Neural progenitor cell (in vitro differentiated cells): ENCODE measurements at regions not wholly inside any gene's neighbourhood (a gene's known extent, or its start where the extent isn't known, plus 50 kb on each side); places are given as distances from the start of the nearest gene placed in this dataset.

Experiments used
- DNase-seq: peaks from one replicate; pipeline ENCODE4 v3.0.0-alpha.2; 2016; ENCODE audit warnings: low spot score
- H2AFZ ChIP-seq: fragments of 200-600 bp; sonication (generic); replicated peaks from 2 replicates; pipeline ENCODE4 v1.6.1; 2016; ENCODE audit warnings: antibody characterized with exemption
- H3F3A ChIP-seq: fragments of 200-600 bp; sonication (generic); 2 replicates; pipeline ENCODE4 v1.6.1; 2016; ENCODE audit warnings: antibody characterized with exemption, low read depth
- H3K27ac ChIP-seq: fragments of 200-600 bp; sonication (generic); 2 replicates; pipeline ENCODE4 v1.5.1; 2016; ENCODE audit warnings: mild to moderate bottlenecking
- H3K27me3 ChIP-seq: fragments of 200-600 bp; sonication (generic); 2 replicates; pipeline ENCODE4 v1.6.1; 2016; ENCODE audit warnings: mild to moderate bottlenecking, moderate library complexity
- H3K36me3 ChIP-seq: fragments of 200-600 bp; sonication (generic); 2 replicates; pipeline ENCODE4 v1.5.1; 2016
- H3K4me1 ChIP-seq: fragments of 200-600 bp; sonication (generic); 2 replicates; pipeline ENCODE4 v1.6.1; 2016; ENCODE audit warnings: mixed run types
- H3K4me2 ChIP-seq: fragments of 200-600 bp; sonication (generic); 2 replicates; pipeline ENCODE4 v1.6.1; 2016
- H3K4me3 ChIP-seq: fragments of 200-600 bp; sonication (generic); 2 replicates; pipeline ENCODE4 v1.5.1; 2016
- H3K79me2 ChIP-seq: fragments of 200-600 bp; sonication (generic); 2 replicates; pipeline ENCODE4 v1.6.1; 2016; ENCODE audit warnings: low read depth
- H3K9ac ChIP-seq: fragments of 200-600 bp; sonication (generic); 2 replicates; pipeline ENCODE4 v1.6.1; 2016
- H3K9me3 ChIP-seq: fragments of 200-600 bp; sonication (generic); 2 replicates; pipeline ENCODE4 v1.5.1; 2016; ENCODE audit warnings: low read depth
- H4K20me1 ChIP-seq: fragments of 200-600 bp; sonication (generic); 2 replicates; pipeline ENCODE4 v1.6.1; 2016; ENCODE audit warnings: low read depth
- H3K27ac Mint-ChIP-seq: 3 replicates; pipeline ENCODE4 v1.8.0; 2021; ENCODE audit warnings: mixed read lengths
- H3K27me3 Mint-ChIP-seq: 2 replicates; pipeline ENCODE4 v1.8.0; 2022; ENCODE audit warnings: low read depth, mild to moderate bottlenecking, inconsistent platforms, moderate library complexity, mixed read lengths; ENCODE audit not compliant: insufficient read depth
- H3K36me3 Mint-ChIP-seq: 3 replicates; pipeline ENCODE4 v1.8.0; 2021; ENCODE audit warnings: mixed read lengths
- H3K4me1 Mint-ChIP-seq: 3 replicates; pipeline ENCODE4 v1.8.0; 2021; ENCODE audit warnings: mixed read lengths
- H3K4me3 Mint-ChIP-seq: 3 replicates; pipeline ENCODE4 v1.8.0; 2021; ENCODE audit warnings: mild to moderate bottlenecking, moderate library complexity, mixed read lengths
- H3K9me3 Mint-ChIP-seq: 3 replicates; pipeline ENCODE4 v1.8.0; 2020; ENCODE audit warnings: mixed read lengths
- CTCF ChIP-seq: fragments of 200-600 bp; sonication (generic); IDR thresholded peaks from 2 replicates; pipeline ENCODE4 v1.5.1; 2017; ENCODE audit warnings: antibody characterized with exemption, mild to moderate bottlenecking
- EZH2 ChIP-seq: fragments of 200-600 bp; sonication (generic); IDR thresholded peaks from 2 replicates; pipeline ENCODE4 v1.6.1; 2017; ENCODE audit warnings: antibody characterized with exemption, mild to moderate bottlenecking, moderate library complexity
- EZH2phosphoT487 ChIP-seq: fragments of 200-600 bp; sonication (generic); IDR thresholded peaks from 2 replicates; pipeline ENCODE4 v1.6.1; 2017; ENCODE audit warnings: antibody characterized with exemption

GRCh38 chr12:97300891-97301290 lies 161.7 kb upstream of the RMST start:
- no peaks in the 10 kb centered on the region for H4K20me1 ChIP-seq
- H3K4me2 ChIP-seq: no peak overlapping the region
- H3K36me3 Mint-ChIP-seq: peaks cover 7% of the 10 kb centered on the region
- H3K27ac ChIP-seq: no peak overlapping the region
- H3K4me1 ChIP-seq: peaks cover 47% of the 10 kb centered on the region
- no peak for DNase-seq
- peaks cover 45% of the 10 kb centered on the region for H3K4me1 Mint-ChIP-seq
- no peaks in the 10 kb centered on the region for H3K27me3 Mint-ChIP-seq
- H3K4me3 ChIP-seq: no peak overlapping the region
- no peak overlapping the region for H3K4me3 Mint-ChIP-seq
- H3K27me3 ChIP-seq: no peaks in the 10 kb centered on the region
- H3K27ac Mint-ChIP-seq: no peak overlapping the region
- H3K9ac ChIP-seq: no peak overlapping the region
- peaks cover 26% of the 10 kb centered on the region for H3K9me3 Mint-ChIP-seq
- no peak for TF ChIP-seq EZH2phosphoT487
- TF ChIP-seq EZH2: no peak
- TF ChIP-seq CTCF: no peak
- no peaks in the 10 kb centered on the region for H3K9me3 ChIP-seq
- H3K36me3 ChIP-seq: no peaks in the 10 kb centered on the region
- H2AFZ ChIP-seq: no peak overlapping the region
- no peaks in the 10 kb centered on the region for H3K79me2 ChIP-seq
- H3F3A ChIP-seq: peaks cover 8% of the 10 kb centered on the region

GRCh38 chr12:97301576-97301975 lies 161.0 kb upstream of the RMST start:
- H2AFZ ChIP-seq: no peak overlapping the region
- Mint-ChIP-seq H3K4me1 (peaks cover 51% of the 10 kb centered on the region), H3K27ac (peak overlapping the region; percentile 9), H3K27me3 (no peaks in the 10 kb centered on the region), H3K36me3 (peaks cover 7% of the 10 kb centered on the region), H3K4me3 (no peak overlapping the region), H3K9me3 (peaks cover 26% of the 10 kb centered on the region)
- no peak overlapping the region for H3K9ac ChIP-seq
- no peaks in the 10 kb centered on the region for H3K36me3 ChIP-seq
- H3K27me3 ChIP-seq: no peaks in the 10 kb centered on the region
- no peaks in the 10 kb centered on the region for H4K20me1 ChIP-seq
- H3K27ac ChIP-seq: no peak overlapping the region
- no peaks in the 10 kb centered on the region for H3K79me2 ChIP-seq
- H3K4me3 ChIP-seq: no peak overlapping the region
- TF ChIP-seq EZH2 (no peak), EZH2phosphoT487 (no peak), CTCF (no peak)
- peaks cover 54% of the 10 kb centered on the region for H3K4me1 ChIP-seq
- H3K9me3 ChIP-seq: no peaks in the 10 kb centered on the region
- no peak for DNase-seq
- H3K4me2 ChIP-seq: no peak overlapping the region
- H3F3A ChIP-seq: peaks cover 8% of the 10 kb centered on the region

- peaks cover 38% of the 10 kb centered on the region for H3K4me1 ChIP-seq
- H3K9ac ChIP-seq: no peak overlapping the region
- H4K20me1 ChIP-seq: no peaks in the 10 kb centered on the region
- H2AFZ ChIP-seq: peak overlapping the region; percentile 18
- H3K27me3 ChIP-seq: no peaks in the 10 kb centered on the region
- peak overlapping the region; percentile 21 for H3K4me2 ChIP-seq
- no peaks in the 10 kb centered on the region for H3F3A ChIP-seq
- H3K79me2 ChIP-seq: no peaks in the 10 kb centered on the region
- H3K36me3 Mint-ChIP-seq: peaks cover 16% of the 10 kb centered on the region
- H3K4me3 ChIP-seq: no peak overlapping the region
- peaks cover 45% of the 10 kb centered on the region for H3K4me1 Mint-ChIP-seq
- H3K36me3 ChIP-seq: no peaks in the 10 kb centered on the region
- no peak for TF ChIP-seq EZH2
- TF ChIP-seq CTCF: no peak
- no peak for TF ChIP-seq EZH2phosphoT487
- no peaks in the 10 kb centered on the region for H3K27me3 Mint-ChIP-seq
- no peaks in the 10 kb centered on the region for H3K9me3 ChIP-seq
- H3K4me3 Mint-ChIP-seq: no peak overlapping the region
- DNase-seq: no peak
- peak overlapping the region; percentile 39 for H3K27ac Mint-ChIP-seq
- H3K27ac ChIP-seq: no peak overlapping the region
- H3K9me3 Mint-ChIP-seq: peaks cover 26% of the 10 kb centered on the region
These were observed 157.0 kb upstream of the RMST start for GRCh38 chr12:97305651-97306050.
